ENCODE measurements at regions not wholly inside any gene's neighbourhood (a gene's known extent, or its start where the extent isn't known, plus 50 kb on each side); places are given as distances from the start of the nearest gene placed in this dataset.
"Not testable (repeated sequence)": the region's sequence is repeated elsewhere in the genome, so short reads cannot be mapped to it uniquely, and the experiment has no call there.

DNA sequence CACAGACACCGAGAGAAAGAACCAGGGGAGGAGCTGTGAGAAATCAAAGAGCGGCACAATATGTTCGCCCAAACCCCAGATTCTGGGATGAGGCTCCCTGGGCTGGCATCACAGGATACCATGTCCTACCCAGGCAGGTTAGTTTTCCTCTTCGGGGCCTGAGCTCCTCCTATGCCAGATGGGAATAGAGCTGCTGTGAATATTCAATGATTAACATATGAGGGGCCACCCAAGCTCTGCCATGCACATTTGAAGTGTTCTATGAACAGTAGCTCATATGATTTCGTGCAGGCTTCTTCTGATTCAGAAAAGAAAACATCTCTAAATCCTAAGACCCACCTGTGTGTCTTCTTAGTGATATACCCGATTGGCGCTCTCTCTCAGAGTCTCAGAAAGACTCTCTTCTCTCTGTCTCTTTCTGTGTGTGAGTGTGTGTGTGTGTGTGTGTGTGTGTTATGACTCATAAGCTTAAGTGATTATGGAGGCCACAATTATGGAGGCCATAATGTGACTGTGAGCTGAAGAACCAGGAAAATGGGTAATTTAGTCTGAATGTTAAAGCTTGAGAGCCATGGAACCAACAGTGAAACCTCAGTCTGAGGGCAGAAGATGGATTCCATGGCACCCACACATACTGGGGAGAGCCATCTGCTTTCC is 220.5 kb downstream of the KLF6 start:
- no peak overlapping the region for H3K4me3 ChIP-seq (ENCODE audit: low read depth, low read length)
- no peak for DNase-seq (ENCODE audit: low read depth)
- TF ChIP-seq, protein P1, sequence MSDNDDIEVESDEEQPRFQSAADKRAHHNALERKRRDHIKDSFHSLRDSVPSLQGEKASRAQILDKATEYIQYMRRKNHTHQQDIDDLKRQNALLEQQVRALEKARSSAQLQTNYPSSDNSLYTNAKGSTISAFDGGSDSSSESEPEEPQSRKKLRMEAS (IDR thresholded peaks at IDR 0.05; ENCODE audit: low read depth, low read length): no peak
- no peak for TF ChIP-seq MYC (IDR thresholded peaks at IDR 0.05; ENCODE audit: low read depth, low read length)
- TF ChIP-seq, protein P2, sequence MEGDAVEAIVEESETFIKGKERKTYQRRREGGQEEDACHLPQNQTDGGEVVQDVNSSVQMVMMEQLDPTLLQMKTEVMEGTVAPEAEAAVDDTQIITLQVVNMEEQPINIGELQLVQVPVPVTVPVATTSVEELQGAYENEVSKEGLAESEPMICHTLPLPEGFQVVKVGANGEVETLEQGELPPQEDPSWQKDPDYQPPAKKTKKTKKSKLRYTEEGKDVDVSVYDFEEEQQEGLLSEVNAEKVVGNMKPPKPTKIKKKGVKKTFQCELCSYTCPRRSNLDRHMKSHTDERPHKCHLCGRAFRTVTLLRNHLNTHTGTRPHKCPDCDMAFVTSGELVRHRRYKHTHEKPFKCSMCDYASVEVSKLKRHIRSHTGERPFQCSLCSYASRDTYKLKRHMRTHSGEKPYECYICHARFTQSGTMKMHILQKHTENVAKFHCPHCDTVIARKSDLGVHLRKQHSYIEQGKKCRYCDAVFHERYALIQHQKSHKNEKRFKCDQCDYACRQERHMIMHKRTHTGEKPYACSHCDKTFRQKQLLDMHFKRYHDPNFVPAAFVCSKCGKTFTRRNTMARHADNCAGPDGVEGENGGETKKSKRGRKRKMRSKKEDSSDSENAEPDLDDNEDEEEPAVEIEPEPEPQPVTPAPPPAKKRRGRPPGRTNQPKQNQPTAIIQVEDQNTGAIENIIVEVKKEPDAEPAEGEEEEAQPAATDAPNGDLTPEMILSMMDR (IDR thresholded peaks at IDR 0.05; ENCODE audit: low read depth, low read length): no peak
- no peak for TF ChIP-seq POLR2A (IDR thresholded peaks at IDR 0.05; ENCODE audit: extremely low read depth, insufficient read length)

DNA sequence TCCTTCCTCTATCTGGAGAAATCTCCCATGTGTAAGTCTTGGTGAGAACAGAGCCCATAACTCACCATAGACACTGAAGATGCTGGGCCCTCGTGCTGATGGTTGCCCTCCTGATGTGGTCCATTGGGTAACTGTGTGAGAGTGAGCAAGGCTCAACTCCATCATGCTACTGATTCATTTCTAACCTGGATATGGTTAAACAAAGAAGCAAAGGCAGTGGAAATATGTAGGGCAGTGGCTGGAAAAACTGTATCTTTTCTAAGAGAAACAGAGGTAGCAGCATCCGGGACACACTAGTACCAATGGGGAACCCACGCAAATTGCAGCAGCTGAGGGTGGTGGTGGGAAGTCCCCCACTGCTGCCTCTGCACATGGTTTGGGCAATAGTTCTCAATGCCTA is 221.7 kb downstream of the KLF6 start:
- TF ChIP-seq POLR2A (IDR thresholded peaks at IDR 0.05; ENCODE audit: extremely low read depth, insufficient read length) (no peak), MYC (IDR thresholded peaks at IDR 0.05; ENCODE audit: low read depth, low read length) (no peak)
- TF ChIP-seq, protein P1 (IDR thresholded peaks at IDR 0.05; ENCODE audit: low read depth, low read length): no peak
- TF ChIP-seq, protein P2 (IDR thresholded peaks at IDR 0.05; ENCODE audit: low read depth, low read length): no peak
- DNase-seq (ENCODE audit: low read depth): no peak
- no peak overlapping the region for H3K4me3 ChIP-seq (ENCODE audit: low read depth, low read length)

DNA sequence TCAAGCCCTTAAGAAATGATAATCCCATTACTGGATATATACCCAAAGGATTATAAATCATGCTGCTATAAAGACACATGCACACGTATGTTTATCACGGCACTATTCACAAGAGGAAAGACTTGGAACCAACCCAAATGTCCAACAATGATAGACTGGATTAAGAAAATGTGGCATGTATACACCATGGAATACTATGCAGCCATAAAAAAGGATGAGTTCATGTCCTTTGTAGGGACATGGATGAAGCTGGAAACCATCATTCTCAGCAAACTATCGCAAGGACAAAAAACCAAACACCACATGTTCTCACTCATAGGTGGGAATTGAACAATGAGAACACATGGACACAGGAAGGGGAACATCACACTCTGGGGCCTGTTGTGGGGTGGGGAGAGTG is 224.4 kb downstream of the KLF6 start:
- DNase-seq (ENCODE audit: low read depth); H3K4me3 ChIP-seq (ENCODE audit: low read depth, low read length): not testable (repeated sequence)

DNA sequence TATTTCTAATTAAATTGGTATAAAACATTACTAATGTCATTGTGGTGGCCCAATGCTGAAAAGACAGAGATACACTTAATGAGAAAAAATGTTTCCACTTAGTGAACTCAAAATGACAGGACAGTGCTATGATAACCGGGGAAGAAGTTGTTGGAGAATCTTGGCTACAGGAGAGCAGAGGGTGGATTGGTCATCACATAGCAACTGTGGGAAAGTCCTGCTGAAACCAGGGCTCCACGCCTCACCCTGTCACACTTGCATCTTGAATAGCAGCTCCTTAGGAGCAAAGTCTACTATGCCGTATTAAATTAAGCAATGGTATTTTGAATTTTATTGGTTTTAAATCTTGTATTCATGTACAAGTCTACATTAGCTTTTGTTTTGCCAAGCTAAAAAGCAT is 225.5 kb downstream of the KLF6 start:
- DNase-seq (ENCODE audit: low read depth): no peak
- no peak for TF ChIP-seq MYC (IDR thresholded peaks at IDR 0.05; ENCODE audit: low read depth, low read length)
- TF ChIP-seq, protein P2 (IDR thresholded peaks at IDR 0.05; ENCODE audit: low read depth, low read length): no peak
- TF ChIP-seq, protein P1 (IDR thresholded peaks at IDR 0.05; ENCODE audit: low read depth, low read length): no peak
- TF ChIP-seq POLR2A (IDR thresholded peaks at IDR 0.05; ENCODE audit: extremely low read depth, insufficient read length): no peak
- no peak overlapping the region for H3K4me3 ChIP-seq (ENCODE audit: low read depth, low read length)

DNA sequence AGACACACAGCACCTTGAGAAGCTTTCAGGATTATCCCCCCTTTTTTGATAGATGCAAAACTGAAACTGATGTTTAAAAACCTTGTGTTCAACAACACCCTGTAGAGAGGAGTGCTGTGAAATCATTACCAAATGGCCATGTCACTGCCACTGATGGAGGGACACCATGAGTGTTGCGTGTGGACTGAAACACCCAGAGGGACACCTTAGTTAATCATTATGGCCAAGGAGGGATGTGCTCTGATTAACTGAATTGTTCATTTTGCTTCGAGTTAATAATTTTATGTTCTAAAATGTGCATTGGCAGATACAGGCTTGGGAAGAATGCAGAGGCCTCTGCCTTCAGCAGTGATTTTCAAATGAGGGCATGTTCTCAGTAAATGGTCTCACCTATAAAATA is 226.0 kb downstream of the KLF6 start:
- H3K4me3 ChIP-seq (ENCODE audit: low read depth, low read length): no peak overlapping the region
- no peak for DNase-seq (ENCODE audit: low read depth)
- TF ChIP-seq, protein P2 (IDR thresholded peaks at IDR 0.05; ENCODE audit: low read depth, low read length): no peak
- no peak for TF ChIP-seq POLR2A (IDR thresholded peaks at IDR 0.05; ENCODE audit: extremely low read depth, insufficient read length)
- TF ChIP-seq MYC (IDR thresholded peaks at IDR 0.05; ENCODE audit: low read depth, low read length): no peak
- TF ChIP-seq, protein P1 (IDR thresholded peaks at IDR 0.05; ENCODE audit: low read depth, low read length): no peak

DNA sequence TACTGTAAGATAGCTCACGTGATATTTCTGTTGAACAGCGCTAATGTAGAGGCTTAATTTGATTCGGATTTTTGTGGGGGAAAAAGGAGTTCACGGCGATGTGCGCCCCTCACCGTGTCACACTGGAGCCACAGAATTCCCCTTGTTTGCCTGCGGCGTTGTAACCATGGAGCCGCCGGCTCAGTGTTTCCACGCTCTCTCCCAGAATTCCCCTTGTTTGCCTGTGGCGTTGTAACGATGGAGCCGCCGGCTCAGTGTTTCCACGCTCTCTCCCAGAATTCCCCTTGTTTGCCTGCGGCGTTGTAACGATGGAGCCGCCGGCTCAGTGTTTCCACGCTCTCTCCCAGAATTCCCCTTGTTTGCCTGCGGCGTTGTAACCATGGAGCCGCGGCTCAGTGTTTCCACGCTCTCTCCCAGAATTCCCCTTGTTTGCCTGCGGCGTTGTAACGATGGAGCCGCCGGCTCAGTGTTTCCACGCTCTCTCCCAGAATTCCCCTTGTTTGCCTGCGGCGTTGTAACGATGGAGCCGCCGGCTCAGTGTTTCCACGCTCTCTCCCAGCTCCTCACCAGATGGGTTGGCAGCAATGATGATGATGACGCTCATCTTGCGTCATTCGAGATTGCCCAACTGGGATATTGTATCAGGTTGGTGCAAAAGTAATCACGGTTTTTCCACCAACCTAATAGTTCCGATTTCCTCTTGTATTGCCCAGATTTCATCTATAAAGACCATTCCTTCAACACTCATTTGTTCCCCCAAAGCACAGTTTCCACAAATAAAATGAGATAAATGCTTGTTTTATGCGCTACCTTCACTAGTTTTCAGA is 228.6 kb downstream of the KLF6 start:
- peak; percentile 2 for DNase-seq (ENCODE audit: low read depth)
- H3K4me3 ChIP-seq (ENCODE audit: low read depth, low read length): not testable (repeated sequence)
